ENCODE measurements at regions not wholly inside any gene's neighbourhood (a gene's known extent, or its start where the extent isn't known, plus 50 kb on each side); places are given as distances from the start of the nearest gene placed in this dataset.
A peak's percentile ranks its signal among the peaks of the same experiment; 100 is the strongest.
"Not testable (repeated sequence)": the region's sequence is repeated elsewhere in the genome, so short reads cannot be mapped to it uniquely, and the experiment has no call there.

- Mint-ChIP-seq H3K4me3 (no peak overlapping the region), H3K27me3 (ENCODE audit: low read depth) (no peaks in the 10 kb centered on the region; the same call in 1 of the 2 replicates), H3K9me3 (peaks cover 12% of the 10 kb centered on the region in 2 experiments), H3K27ac (no peak overlapping the region), H3K36me3 (ENCODE audit: insufficient read depth in 1 of 3, low read depth in 3 of 3) (peaks cover 10 to 17% (median 11%) of the 10 kb centered on the region in 3 experiments), H3K4me1 (peaks cover 18 to 21% of the 10 kb centered on the region in 2 experiments)
- H4K20me1 ChIP-seq (ENCODE audit: control insufficient read depth, insufficient read depth, insufficient read length) = no peaks in the 10 kb centered on the region
- no peak overlapping the region for H3K4ac ChIP-seq (ENCODE audit: low read depth, low read length)
- H2BK5ac ChIP-seq (ENCODE audit: insufficient read length, low read length) = no peak overlapping the region
- H3T11ph ChIP-seq (ENCODE audit: low read length) = no peak overlapping the region
- H3K14ac ChIP-seq (ENCODE audit: insufficient read depth, low read length) = no peak overlapping the region
- DNase-seq = no peak
- H3K79me2 ChIP-seq (ENCODE audit: insufficient read depth, low read length) = no peaks in the 10 kb centered on the region
- H4K91ac ChIP-seq (ENCODE audit: insufficient read length, low read depth, low read length) = no peak overlapping the region
- H3K23ac ChIP-seq (ENCODE audit: insufficient read length, low read depth, low read length) = no peak overlapping the region
- no peak overlapping the region for H4K5ac ChIP-seq (ENCODE audit: insufficient read length, low read depth, low read length)
- H3K18ac ChIP-seq (ENCODE audit: insufficient read length, low read depth, low read length) = no peak overlapping the region
- H3K9me3 ChIP-seq (ENCODE audit: control insufficient read depth, low read depth, low read length) = no peaks in the 10 kb centered on the region
- no peaks in the 10 kb centered on the region; the same call in 1 of the 2 replicates for H3K4me1 ChIP-seq (ENCODE audit: insufficient read depth, low read length)
- no peaks in the 10 kb centered on the region for H3K23me2 ChIP-seq (ENCODE audit: insufficient read length, low read depth, low read length, poor library complexity, severe bottlenecking)
- TF ChIP-seq, protein P1, sequence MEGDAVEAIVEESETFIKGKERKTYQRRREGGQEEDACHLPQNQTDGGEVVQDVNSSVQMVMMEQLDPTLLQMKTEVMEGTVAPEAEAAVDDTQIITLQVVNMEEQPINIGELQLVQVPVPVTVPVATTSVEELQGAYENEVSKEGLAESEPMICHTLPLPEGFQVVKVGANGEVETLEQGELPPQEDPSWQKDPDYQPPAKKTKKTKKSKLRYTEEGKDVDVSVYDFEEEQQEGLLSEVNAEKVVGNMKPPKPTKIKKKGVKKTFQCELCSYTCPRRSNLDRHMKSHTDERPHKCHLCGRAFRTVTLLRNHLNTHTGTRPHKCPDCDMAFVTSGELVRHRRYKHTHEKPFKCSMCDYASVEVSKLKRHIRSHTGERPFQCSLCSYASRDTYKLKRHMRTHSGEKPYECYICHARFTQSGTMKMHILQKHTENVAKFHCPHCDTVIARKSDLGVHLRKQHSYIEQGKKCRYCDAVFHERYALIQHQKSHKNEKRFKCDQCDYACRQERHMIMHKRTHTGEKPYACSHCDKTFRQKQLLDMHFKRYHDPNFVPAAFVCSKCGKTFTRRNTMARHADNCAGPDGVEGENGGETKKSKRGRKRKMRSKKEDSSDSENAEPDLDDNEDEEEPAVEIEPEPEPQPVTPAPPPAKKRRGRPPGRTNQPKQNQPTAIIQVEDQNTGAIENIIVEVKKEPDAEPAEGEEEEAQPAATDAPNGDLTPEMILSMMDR (conservative IDR thresholded peaks at IDR 0.05) = no peak
- H2BK120ac ChIP-seq (ENCODE audit: low read depth, low read length, poor library complexity, severe bottlenecking) = no peak overlapping the region
- no peak overlapping the region for H3K56ac ChIP-seq (ENCODE audit: insufficient read length, low read depth, low read length)
- no peak overlapping the region for H3K27ac ChIP-seq (ENCODE audit: insufficient read length, low read depth, low read length)
- H4K8ac ChIP-seq (replicated peaks; ENCODE audit: insufficient read length, low read depth, low read length) = no peak overlapping the region
- H2AK5ac ChIP-seq (ENCODE audit: insufficient read length, low read length) = no peak overlapping the region
- no peak overlapping the region for H3K4me2 ChIP-seq (ENCODE audit: insufficient read depth, insufficient read length, low read length)
- H2BK20ac ChIP-seq (ENCODE audit: low read depth, low read length, poor library complexity, severe bottlenecking) = no peak overlapping the region
- no peaks in the 10 kb centered on the region for H3K27me3 ChIP-seq (ENCODE audit: insufficient read depth, low read length)
- H2AFZ ChIP-seq (ENCODE audit: low read length) = no peak overlapping the region
- no peak overlapping the region for H2BK15ac ChIP-seq (ENCODE audit: low read depth, low read length)
- H2BK12ac ChIP-seq (ENCODE audit: insufficient read length, low read depth, low read length) = no peak overlapping the region
- no peak overlapping the region for H3K9ac ChIP-seq (ENCODE audit: extremely low read depth, insufficient read length, low read length)
- no CpG with 5 or more reads among the region's 5 CpGs for WGBS (ENCODE audit: extremely low coverage, insufficient read length, low lambda C conversion rate)
- no peaks in the 10 kb centered on the region for H3K79me1 ChIP-seq (ENCODE audit: insufficient read depth, low read depth, low read length, poor library complexity, severe bottlenecking)
Measured at GRCh38 chr5:116709082-116709481, 134.5 kb upstream of the SEMA6A start.

GRCh38 chr5:116705121-116705519 is 130.5 kb upstream of the SEMA6A start:
- H3K36me3 Mint-ChIP-seq (ENCODE audit: insufficient read depth in 1 of 3, low read depth in 3 of 3) = peaks cover 10 to 16% (median 11%) of the 10 kb centered on the region in 3 experiments
- peaks cover 10 to 15% of the 10 kb centered on the region in 2 experiments for H3K9me3 Mint-ChIP-seq
- not testable (repeated sequence) for H4K91ac ChIP-seq (ENCODE audit: insufficient read length, low read depth, low read length); H2BK5ac ChIP-seq (ENCODE audit: insufficient read length, low read length); H3K4ac ChIP-seq (ENCODE audit: low read depth, low read length); H3K27me3 ChIP-seq (ENCODE audit: insufficient read depth, low read length); H3K23ac ChIP-seq (ENCODE audit: insufficient read length, low read depth, low read length); DNase-seq; H3K4me2 ChIP-seq (ENCODE audit: insufficient read depth, insufficient read length, low read length); H3K23me2 ChIP-seq (ENCODE audit: insufficient read length, low read depth, low read length, poor library complexity, severe bottlenecking); H3K56ac ChIP-seq (ENCODE audit: insufficient read length, low read depth, low read length); H3K79me1 ChIP-seq (ENCODE audit: insufficient read depth, low read depth, low read length, poor library complexity, severe bottlenecking); H3K9me3 ChIP-seq (ENCODE audit: control insufficient read depth, low read depth, low read length); H3T11ph ChIP-seq (ENCODE audit: low read length); H3K4me1 ChIP-seq (ENCODE audit: insufficient read depth, low read length); H2AK5ac ChIP-seq (ENCODE audit: insufficient read length, low read length); H2BK120ac ChIP-seq (ENCODE audit: low read depth, low read length, poor library complexity, severe bottlenecking); H2BK12ac ChIP-seq (ENCODE audit: insufficient read length, low read depth, low read length); H4K5ac ChIP-seq (ENCODE audit: insufficient read length, low read depth, low read length); H3K18ac ChIP-seq (ENCODE audit: insufficient read length, low read depth, low read length); H2AFZ ChIP-seq (ENCODE audit: low read length); H3K9ac ChIP-seq (ENCODE audit: extremely low read depth, insufficient read length, low read length); H3K27ac ChIP-seq (ENCODE audit: insufficient read length, low read depth, low read length); H4K8ac ChIP-seq (replicated peaks; ENCODE audit: insufficient read length, low read depth, low read length); H2BK20ac ChIP-seq (ENCODE audit: low read depth, low read length, poor library complexity, severe bottlenecking); H2BK15ac ChIP-seq (ENCODE audit: low read depth, low read length); H4K20me1 ChIP-seq (ENCODE audit: control insufficient read depth, insufficient read depth, insufficient read length); H3K27me3 Mint-ChIP-seq (ENCODE audit: low read depth); H3K79me2 ChIP-seq (ENCODE audit: insufficient read depth, low read length); H3K14ac ChIP-seq (ENCODE audit: insufficient read depth, low read length)
- H3K27ac Mint-ChIP-seq = peak overlapping the region; percentile 93 to 98 (median 97)
- peaks cover 34 to 37% of the 10 kb centered on the region in 2 experiments for H3K4me1 Mint-ChIP-seq
- peak overlapping the region in 1 of 2 experiments; percentile 69; a peak in 2 of 5 replicates for H3K4me3 Mint-ChIP-seq
- WGBS (ENCODE audit: extremely low coverage, insufficient read length, low lambda C conversion rate) = 100% methylated on average over 2 of the region's 3 CpGs
